ENCODE measurements at regions not wholly inside any gene's neighbourhood (a gene's known extent, or its start where the extent isn't known, plus 50 kb on each side); places are given as distances from the start of the nearest gene placed in this dataset.

- TF ChIP-seq CTCF (IDR thresholded peaks at IDR 0.05; ENCODE audit: extremely low read depth, insufficient read depth, missing control alignments): no peak
- in situ Hi-C loops (cut with MboI; ENCODE audit: low pct_unique_long_range_greater_than_20kb, low sequenced_read_pairs, unreplicated experiment): no loop called here
- DNase-seq (ENCODE audit: low spot score): no peak
Observed at GRCh38 chr7:126052229-126052628, 1122.6 kb upstream of the POT1 start.

DNA sequence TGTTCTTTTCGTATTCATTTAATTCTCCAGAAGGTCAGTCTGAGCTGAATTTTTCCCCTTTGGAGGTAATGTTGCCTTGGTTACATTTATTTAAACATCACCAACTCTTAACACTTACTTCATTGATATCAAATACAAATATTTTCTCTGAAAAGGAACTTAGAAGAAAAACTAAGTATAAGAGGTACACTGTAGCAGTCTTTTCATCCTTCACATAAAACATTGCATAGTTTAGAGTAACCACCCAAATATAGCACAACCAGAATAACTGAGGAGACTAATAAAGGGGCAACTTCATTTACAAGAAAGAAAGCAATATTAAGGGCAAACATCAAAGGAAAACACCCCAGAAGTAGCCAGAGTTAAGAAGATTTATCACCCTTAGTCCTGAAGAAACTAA lies 1115.0 kb upstream of the POT1 start:
- DNase-seq (ENCODE audit: low spot score): no peak
- in situ Hi-C loops (cut with MboI; ENCODE audit: low pct_unique_long_range_greater_than_20kb, low sequenced_read_pairs, unreplicated experiment): no loop called here
- TF ChIP-seq CTCF (IDR thresholded peaks at IDR 0.05; ENCODE audit: extremely low read depth, insufficient read depth, missing control alignments): no peak

DNA sequence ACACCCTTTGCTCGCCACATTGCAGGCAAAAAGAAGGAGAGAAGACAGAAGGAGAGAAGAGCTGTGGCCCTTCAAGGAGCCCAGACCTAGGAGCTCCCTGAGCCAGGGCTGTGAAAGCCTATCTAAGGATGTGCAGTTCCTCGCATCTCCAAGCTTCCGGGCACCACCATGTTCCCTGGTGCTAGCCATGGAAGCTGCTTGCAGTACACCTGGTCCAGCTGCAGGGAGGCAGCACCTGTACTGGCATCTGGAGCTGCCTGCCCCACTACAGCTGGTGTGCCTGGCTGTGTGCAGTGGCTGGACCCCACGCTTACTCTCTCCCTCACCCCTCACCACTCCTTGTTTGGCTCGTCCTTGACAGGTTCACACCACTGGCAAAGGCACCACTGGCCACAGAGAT lies 1111.8 kb upstream of the POT1 start:
- in situ Hi-C loops (cut with MboI; ENCODE audit: low pct_unique_long_range_greater_than_20kb, low sequenced_read_pairs, unreplicated experiment): no loop called here
- DNase-seq (ENCODE audit: low spot score): no peak
- no peak for TF ChIP-seq CTCF (IDR thresholded peaks at IDR 0.05; ENCODE audit: extremely low read depth, insufficient read depth, missing control alignments)

- DNase-seq (ENCODE audit: low spot score): no peak
- in situ Hi-C loops (cut with MboI; ENCODE audit: low pct_unique_long_range_greater_than_20kb, low sequenced_read_pairs, unreplicated experiment): no loop called here
- TF ChIP-seq CTCF (IDR thresholded peaks at IDR 0.05; ENCODE audit: extremely low read depth, insufficient read depth, missing control alignments): no peak
Observed at GRCh38 chr7:126040114-126041045, 1110.8 kb upstream of the POT1 start.

- TF ChIP-seq CTCF (IDR thresholded peaks at IDR 0.05; ENCODE audit: extremely low read depth, insufficient read depth, missing control alignments): no peak
- in situ Hi-C loops (cut with MboI; ENCODE audit: low pct_unique_long_range_greater_than_20kb, low sequenced_read_pairs, unreplicated experiment): no loop called here
- DNase-seq (ENCODE audit: low spot score): no peak
Observed at GRCh38 chr7:126026421-126027088, 1096.9 kb upstream of the POT1 start.

DNA sequence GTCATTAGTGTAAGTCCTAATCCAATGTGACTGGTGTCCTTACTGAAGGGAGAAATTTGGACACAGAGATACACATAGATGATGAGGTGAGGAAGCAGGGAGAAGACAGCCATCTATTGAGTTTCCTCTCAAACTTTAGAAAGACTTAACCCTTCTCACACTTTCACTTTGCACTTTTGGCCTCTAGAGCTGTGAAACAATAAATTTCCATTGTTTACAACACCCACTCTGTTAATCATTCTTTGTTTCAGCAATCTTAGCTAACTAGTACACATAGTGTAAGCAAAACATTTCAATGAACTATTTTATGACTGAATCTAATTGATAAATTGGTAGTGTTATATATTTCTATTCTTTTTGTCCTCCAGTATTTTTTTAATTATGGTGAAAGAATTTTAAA lies 1092.8 kb upstream of the POT1 start:
- no peak for TF ChIP-seq CTCF (IDR thresholded peaks at IDR 0.05; ENCODE audit: extremely low read depth, insufficient read depth, missing control alignments)
- in situ Hi-C loops (cut with MboI; ENCODE audit: low pct_unique_long_range_greater_than_20kb, low sequenced_read_pairs, unreplicated experiment): no loop called here
- DNase-seq (ENCODE audit: low spot score): no peak
